Neuronal stem cell (in vitro differentiated cells): ENCODE measurements at regions not wholly inside any gene's neighbourhood (a gene's known extent, or its start where the extent isn't known, plus 50 kb on each side); places are given as distances from the start of the nearest gene placed in this dataset.
A peak's percentile ranks its signal among the peaks of the same experiment; 100 is the strongest.

Experiments used
- DNase-seq: peaks from one replicate; pipeline ENCODE4 v3.0.0-alpha.2; 2013; ENCODE audit warnings: low spot score
- H2AFZ ChIP-seq: one replicate; pipeline ENCODE4 v1.6.1; 2013; ENCODE audit warnings: mild to moderate bottlenecking, low read length, inconsistent platforms
- H2AK5ac ChIP-seq: 2 replicates; pipeline ENCODE4 v1.6.1; 2013; ENCODE audit warnings: low read depth, mild to moderate bottlenecking, inconsistent platforms, low read length, moderate library complexity, mixed read lengths
- H2BK120ac ChIP-seq: 2 replicates; pipeline ENCODE4 v1.6.1; 2013; ENCODE audit warnings: low read depth, mild to moderate bottlenecking, inconsistent platforms, low read length, moderate library complexity, mixed read lengths
- H2BK12ac ChIP-seq: one replicate; pipeline ENCODE4 v1.6.1; 2013; ENCODE audit warnings: low read length, inconsistent platforms
- H2BK15ac ChIP-seq: 2 replicates; pipeline ENCODE4 v1.6.1; 2013; ENCODE audit warnings: mild to moderate bottlenecking, low read length, inconsistent platforms, mixed read lengths
- H2BK5ac ChIP-seq: one replicate; pipeline ENCODE4 v1.6.1; 2013; ENCODE audit warnings: inconsistent platforms, mild to moderate bottlenecking, low read length, moderate library complexity
- H3K14ac ChIP-seq: one replicate; pipeline ENCODE4 v1.6.1; 2013; ENCODE audit warnings: low read length, inconsistent platforms
- H3K18ac ChIP-seq: 2 replicates; pipeline ENCODE4 v1.6.1; 2013; ENCODE audit warnings: low read length, inconsistent platforms
- H3K23ac ChIP-seq: 2 replicates; pipeline ENCODE4 v1.6.1; 2013; ENCODE audit warnings: low read depth, mild to moderate bottlenecking, mixed read lengths, low read length, inconsistent platforms; ENCODE audit not compliant: poor library complexity
- H3K27ac ChIP-seq: replicated peaks from 3 replicates; pipeline ENCODE4 v1.5.1; 2013; ENCODE audit warnings: low read length, inconsistent platforms
- H3K27me3 ChIP-seq, 3 experiments: 2 replicates each; pipeline ENCODE4 v1.6.1; 2013; ENCODE audit warnings: low read length in 3 of 3, mild to moderate bottlenecking in 2 of 3, inconsistent platforms in 1 of 3, low read depth in 1 of 3, mixed read lengths in 1 of 3, moderate library complexity in 1 of 3; ENCODE audit not compliant: control insufficient read depth in 3 of 3, insufficient read depth in 3 of 3
- H3K36me3 ChIP-seq, 2 donors: replicated peaks in 1 of 2; 2 replicates each; pipeline ENCODE4 v1.6.1; 2013; ENCODE audit warnings: low read length in 2 of 2; ENCODE audit not compliant: control insufficient read depth in 2 of 2, insufficient read depth in 2 of 2
- H3K4ac ChIP-seq: 2 replicates; pipeline ENCODE4 v1.6.1; 2013; ENCODE audit warnings: inconsistent platforms, mild to moderate bottlenecking, low read length, moderate library complexity
- H3K4me1 ChIP-seq, 2 donors: 1 replicate in 1 of 2; 2 replicates in 1 of 2; pipeline ENCODE4 v1.6.1; 2013; ENCODE audit warnings: low read length in 2 of 2, low read depth in 1 of 2; ENCODE audit not compliant: control insufficient read depth in 2 of 2, insufficient read depth in 1 of 2
- H3K4me2 ChIP-seq: one replicate; pipeline ENCODE4 v1.6.1; 2013; ENCODE audit warnings: mild to moderate bottlenecking, low read length, inconsistent platforms; ENCODE audit not compliant: insufficient read depth, poor library complexity, severe bottlenecking
- H3K4me3 ChIP-seq, 2 donors: 2 replicates each; pipeline ENCODE4 v1.5.1; 2013; ENCODE audit warnings: low read length in 2 of 2, mild to moderate bottlenecking in 2 of 2, inconsistent platforms in 1 of 2, moderate library complexity in 1 of 2
- H3K79me1 ChIP-seq: one replicate; pipeline ENCODE4 v1.6.1; 2013; ENCODE audit warnings: low read depth, mild to moderate bottlenecking, inconsistent platforms, low read length, moderate library complexity
- H3K9ac ChIP-seq: one replicate; pipeline ENCODE4 v1.6.1; 2013; ENCODE audit warnings: mild to moderate bottlenecking, low read depth, low read length, inconsistent platforms; ENCODE audit not compliant: poor library complexity
- H3K9me3 ChIP-seq, 2 donors: replicated peaks in 1 of 2; 2 replicates each; pipeline versions ENCODE3 to v1.6.1; 2013; ENCODE audit warnings: low read length in 2 of 2, mild to moderate bottlenecking in 2 of 2, inconsistent platforms in 1 of 2, low read depth in 1 of 2, mixed read lengths in 1 of 2, moderate library complexity in 1 of 2; ENCODE audit not compliant: control insufficient read depth in 2 of 2, insufficient read depth in 1 of 2
- H4K8ac ChIP-seq: one replicate; pipeline ENCODE4 v1.6.1; 2013; ENCODE audit warnings: low read depth, mild to moderate bottlenecking, inconsistent platforms, low read length, moderate library complexity
- H4K91ac ChIP-seq: one replicate; pipeline ENCODE4 v1.6.1; 2013; ENCODE audit warnings: low read length, low read depth, mild to moderate bottlenecking, inconsistent platforms; ENCODE audit not compliant: poor library complexity
- WGBS, 2 donors: extraction: QIAGEN DNeasy Blood & Tissue Kit; methylation state at CpG; one replicate each; pipeline ENCODE4 v1.1.7; 2013; ENCODE audit warnings: missing lambda C conversion rate in 2 of 2, mixed read lengths in 1 of 2; ENCODE audit not compliant: insufficient read length in 2 of 2, insufficient replicate concordance in 1 of 2; ENCODE audit errors: extremely low coverage in 2 of 2; 5-methylcytosine and 5-hydroxymethylcytosine counted together

- no peaks in the 10 kb centered on the region for H3K79me1 ChIP-seq
- H2BK120ac ChIP-seq: no peak overlapping the region
- H3K9ac ChIP-seq: no peak overlapping the region
- DNase-seq: no peak
- no peak overlapping the region for H3K4me3 ChIP-seq
- WGBS, 2 donors: no CpG with 5 or more reads among the region's 4 CpGs
- no peaks in the 10 kb centered on the region for H3K4me1 ChIP-seq
- H4K8ac ChIP-seq: no peak overlapping the region
- H3K36me3 ChIP-seq: no peaks in the 10 kb centered on the region
- H3K27ac ChIP-seq: no peak overlapping the region
- H3K27me3 ChIP-seq: peaks cover 0 to 14% (median 0%) of the 10 kb centered on the region in 3 experiments
- H4K91ac ChIP-seq: no peak overlapping the region
- H2AFZ ChIP-seq: no peak overlapping the region
- H3K4ac ChIP-seq: no peak overlapping the region
- H2BK15ac ChIP-seq: no peak overlapping the region
- no peak overlapping the region for H3K14ac ChIP-seq
- no peak overlapping the region for H3K4me2 ChIP-seq
- no peak overlapping the region for H2BK5ac ChIP-seq
- no peak overlapping the region for H3K23ac ChIP-seq
- H2BK12ac ChIP-seq: no peak overlapping the region
- no peak overlapping the region for H2AK5ac ChIP-seq
- no peaks in the 10 kb centered on the region for H3K9me3 ChIP-seq
- no peak overlapping the region for H3K18ac ChIP-seq
These were observed 373.3 kb downstream of the ZNF536 start for GRCh38 chr19:30745476-30745985.

- Histone ChIP-seq H3K36me3 (no peaks in the 10 kb centered on the region), H3K9me3 (no peaks in the 10 kb centered on the region), H3K4ac (no peak overlapping the region), H3K4me2 (no peak overlapping the region), H2BK120ac (no peak overlapping the region), H2AK5ac (no peak overlapping the region), H2BK5ac (no peak overlapping the region), H3K27me3 (peaks cover 0 to 14% (median 0%) of the 10 kb centered on the region in 3 experiments), H3K18ac (no peak overlapping the region), H4K91ac (no peak overlapping the region), H3K4me3 (no peak overlapping the region), H2AFZ (no peak overlapping the region), H3K79me1 (no peaks in the 10 kb centered on the region), H3K4me1 (no peaks in the 10 kb centered on the region), H3K23ac (no peak overlapping the region), H3K27ac (no peak overlapping the region), H4K8ac (no peak overlapping the region), H2BK15ac (no peak overlapping the region), H2BK12ac (no peak overlapping the region), H3K9ac (no peak overlapping the region), H3K14ac (peak overlapping the region; percentile 22)
- no peak for DNase-seq
- WGBS, 2 donors: no CpG with 5 or more reads among the region's 9 CpGs
These were observed 372.7 kb downstream of the ZNF536 start for GRCh38 chr19:30744741-30745475.

GRCh38 chr19:30743702-30744101 is 371.5 kb downstream of the ZNF536 start:
- Histone ChIP-seq H4K91ac (no peak overlapping the region), H3K9me3 (no peaks in the 10 kb centered on the region), H3K9ac (no peak overlapping the region), H2AFZ (no peak overlapping the region), H3K36me3 (no peaks in the 10 kb centered on the region), H4K8ac (no peak overlapping the region), H3K79me1 (no peaks in the 10 kb centered on the region), H2BK5ac (no peak overlapping the region), H3K23ac (no peak overlapping the region), H3K4me2 (no peak overlapping the region), H3K4me3 (no peak overlapping the region), H3K27ac (no peak overlapping the region), H2BK120ac (no peak overlapping the region), H2BK12ac (no peak overlapping the region), H3K4ac (no peak overlapping the region), H3K27me3 (peaks cover 0 to 14% (median 0%) of the 10 kb centered on the region in 3 experiments), H2AK5ac (no peak overlapping the region), H3K18ac (no peak overlapping the region), H3K4me1 (no peaks in the 10 kb centered on the region), H2BK15ac (no peak overlapping the region), H3K14ac (no peak overlapping the region)
- no peak for DNase-seq
- WGBS, 2 donors: no CpG with 5 or more reads among the region's 5 CpGs

GRCh38 chr19:30743011-30743410 is 370.8 kb downstream of the ZNF536 start:
- Histone ChIP-seq H4K91ac (no peak overlapping the region), H2BK12ac (no peak overlapping the region), H3K18ac (no peak overlapping the region), H3K27ac (no peak overlapping the region), H3K79me1 (no peaks in the 10 kb centered on the region), H3K36me3 (no peaks in the 10 kb centered on the region), H2BK15ac (no peak overlapping the region), H2BK5ac (no peak overlapping the region), H3K27me3 (peaks cover 0 to 14% (median 0%) of the 10 kb centered on the region in 3 experiments), H3K4me3 (no peak overlapping the region), H2AFZ (no peak overlapping the region), H3K23ac (no peak overlapping the region), H3K4me1 (no peaks in the 10 kb centered on the region), H3K14ac (no peak overlapping the region), H2BK120ac (no peak overlapping the region), H4K8ac (no peak overlapping the region), H3K9me3 (no peaks in the 10 kb centered on the region), H3K9ac (no peak overlapping the region), H2AK5ac (no peak overlapping the region), H3K4me2 (no peak overlapping the region), H3K4ac (no peak overlapping the region)
- no CpG with 5 or more reads among the region's 10 CpGs for WGBS, 2 donors
- no peak for DNase-seq
